HCT116 (cell line): ENCODE measurements at regions not wholly inside any gene's neighbourhood (a gene's known extent, or its start where the extent isn't known, plus 50 kb on each side); places are given as distances from the start of the nearest gene placed in this dataset.

ENCODE experiments used
- CEBPB ChIP-seq: IDR thresholded peaks from 2 replicates; pipeline ENCODE4 v1.6.1; 2012; ENCODE audit warnings: low read depth
- CTCF ChIP-seq, 3 experiments: fragments of 200-600 bp in 1 of 3; sonication (generic) in 1 of 3; IDR thresholded peaks in 2 of 3; conservative IDR thresholded peaks in 1 of 3; 2 replicates each; pipeline ENCODE4 v1.5.1; 2012 to 2017; ENCODE audit warnings: low read depth in 2 of 3, low read length in 2 of 3, antibody characterized with exemption in 1 of 3, borderline replicate concordance in 1 of 3, control low read depth in 1 of 3, mild to moderate bottlenecking in 1 of 3, mixed read lengths in 1 of 3, mixed run types in 1 of 3, moderate library complexity in 1 of 3; ENCODE audit not compliant: insufficient read depth in 1 of 3
- EZH2 ChIP-seq: fragments of 200-600 bp; sonication (generic); IDR thresholded peaks from 2 replicates; pipeline ENCODE4 v1.6.1; 2017; ENCODE audit warnings: antibody characterized with exemption, mixed run types
- REST ChIP-seq: IDR thresholded peaks from 2 replicates; pipeline ENCODE4 v1.6.1; 2012; ENCODE audit warnings: low read depth
- TCF7L2 ChIP-seq: IDR thresholded peaks from 2 replicates; pipeline ENCODE4 v1.7.0; 2011; ENCODE audit warnings: borderline replicate concordance, inconsistent platforms; ENCODE audit not compliant: insufficient read depth, insufficient read length; ENCODE audit errors: extremely low read depth
- ZFX ChIP-seq: fragments of 450-650 bp; IDR thresholded peaks from 2 replicates; pipeline ENCODE4 v1.6.1; 2017

- TF ChIP-seq REST = no peak
- TF ChIP-seq TCF7L2 = no peak
- no peak for TF ChIP-seq EZH2
- TF ChIP-seq ZFX = no peak
- no peak for TF ChIP-seq CTCF (IDR thresholded peaks at IDR 0.05 in 2 of 3, conservative IDR thresholded peaks at IDR 0.05 in 1 of 3; ENCODE audit: borderline replicate concordance in 1 of 3, insufficient read depth in 1 of 3, low read depth in 2 of 3, low read length in 2 of 3)
- no peak for TF ChIP-seq CEBPB
These were observed 103.9 kb downstream of the PMAIP1 start for GRCh38 chr18:60003610-60004185.
